ENCODE measurements at regions not wholly inside any gene's neighbourhood (a gene's known extent, or its start where the extent isn't known, plus 50 kb on each side); places are given as distances from the start of the nearest gene placed in this dataset.

GRCh38 chr6:2454180-2454579 lies 208.8 kb upstream of the GMDS start:
- DNase-seq, result peak; percentile 28

DNA sequence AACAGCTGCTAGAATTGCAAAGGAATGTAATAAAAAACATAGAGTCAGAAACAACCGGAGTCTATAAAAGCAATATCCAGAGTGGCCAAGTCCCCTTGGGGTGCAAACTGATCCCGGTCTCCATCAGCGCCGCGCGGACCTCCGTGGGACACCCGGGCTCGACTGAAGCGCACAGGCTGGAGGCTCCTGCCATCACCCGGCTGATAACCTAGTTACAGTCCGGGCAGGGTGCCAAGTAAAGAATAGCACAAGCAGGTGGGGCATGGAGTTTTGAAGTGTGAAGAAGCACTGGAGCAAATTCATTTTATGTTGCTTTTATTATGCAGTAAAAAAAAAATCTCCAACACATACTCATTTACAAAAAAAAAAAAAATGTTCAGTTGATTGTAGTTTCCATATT lies 205.1 kb upstream of the GMDS start:
- no peak for DNase-seq

GRCh38 chr6:2449572-2449940 lies 204.2 kb upstream of the GMDS start:
- DNase-seq, result no peak

GRCh38 chr6:2448826-2449571 lies 203.6 kb upstream of the GMDS start:
- DNase-seq, result peak; percentile 84

DNA sequence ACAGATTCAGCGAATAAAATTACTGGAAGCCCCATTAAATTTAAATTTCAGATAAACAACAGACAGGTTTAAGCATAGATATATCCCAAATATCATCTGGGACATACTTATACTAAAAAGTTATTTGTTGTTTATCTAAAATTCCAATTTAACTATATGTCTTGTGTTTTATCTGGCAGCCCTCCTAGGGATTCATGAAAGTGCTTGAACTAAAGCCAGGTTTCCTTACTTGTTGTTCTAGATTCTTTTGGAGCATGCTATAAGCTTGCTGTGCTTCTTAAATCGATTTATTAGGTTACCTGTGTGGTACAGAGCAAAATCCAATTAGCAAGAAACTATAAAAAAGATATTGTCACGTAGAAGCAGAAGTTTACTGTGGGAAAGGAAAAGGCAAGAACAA lies 202.5 kb upstream of the GMDS start:
- no peak for DNase-seq

DNA sequence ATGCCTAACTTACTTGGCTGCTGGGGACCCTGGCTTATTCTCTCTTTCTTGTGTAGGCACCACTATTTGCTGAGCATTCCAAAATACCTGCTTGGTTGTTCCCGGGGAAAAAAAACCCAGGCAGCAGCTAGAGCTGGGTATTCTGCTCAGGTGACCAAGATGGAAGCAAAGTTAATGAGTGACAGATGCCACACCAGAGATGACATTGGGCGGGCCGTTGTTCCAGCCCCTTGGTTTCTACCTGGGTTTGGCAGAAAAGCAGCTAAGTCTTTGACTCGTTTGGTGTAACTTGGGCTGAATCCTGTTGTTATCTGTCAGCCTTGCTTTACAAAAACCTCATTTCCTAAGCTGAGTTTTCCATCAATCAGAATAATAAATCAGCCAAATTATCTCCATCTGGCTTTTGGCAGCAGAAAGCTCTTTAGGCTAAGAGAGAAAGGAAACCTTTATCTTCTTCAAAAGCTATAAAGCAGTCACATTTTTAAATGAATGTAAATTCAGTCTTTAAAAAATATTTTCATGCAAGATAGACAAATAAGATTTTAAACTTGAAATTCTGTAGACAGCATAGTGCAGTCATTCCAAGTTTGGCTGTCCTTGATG lies 202.0 kb upstream of the GMDS start:
- no peak for DNase-seq

DNA sequence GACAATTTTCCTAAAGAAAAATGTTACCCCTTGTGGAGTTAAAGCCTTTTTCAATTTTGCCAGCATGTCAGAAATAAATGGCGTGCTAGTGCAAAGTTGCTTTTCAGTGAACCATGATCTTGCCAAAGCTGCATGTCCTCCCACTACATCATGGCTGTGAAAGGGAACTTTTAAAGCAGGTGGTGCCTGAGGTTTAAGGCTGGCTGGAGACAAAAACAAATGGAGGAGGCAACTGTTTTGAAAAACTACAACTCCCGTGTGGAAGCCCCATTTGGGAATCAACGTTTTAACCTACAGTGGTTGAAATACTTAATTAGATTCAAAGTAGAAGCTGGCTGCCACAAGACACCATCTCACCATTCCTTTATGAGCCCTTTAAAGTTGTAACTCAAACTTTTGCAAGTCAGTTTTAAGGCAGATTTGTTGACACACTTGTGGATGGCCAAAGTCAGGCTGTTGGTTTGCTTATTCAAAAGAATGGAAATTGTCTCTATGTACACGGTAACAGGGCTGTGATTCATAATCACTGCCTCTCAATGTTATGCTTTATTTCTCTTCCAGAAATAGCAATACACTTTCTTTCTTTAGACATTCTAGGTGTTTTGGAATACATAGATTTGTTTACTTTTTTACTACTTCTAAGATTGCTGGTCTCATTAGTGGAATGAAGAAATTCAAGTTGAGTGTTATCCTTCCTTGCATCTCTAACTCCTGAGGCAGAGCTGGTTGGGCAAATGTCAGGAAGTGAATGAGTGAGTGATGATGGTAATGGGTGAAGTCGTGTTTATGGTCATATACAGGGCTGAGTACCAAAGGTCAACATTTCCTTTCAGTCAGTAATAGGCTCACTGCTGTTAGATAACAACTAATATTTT lies 196.4 kb upstream of the GMDS start:
- no peak for DNase-seq

DNA sequence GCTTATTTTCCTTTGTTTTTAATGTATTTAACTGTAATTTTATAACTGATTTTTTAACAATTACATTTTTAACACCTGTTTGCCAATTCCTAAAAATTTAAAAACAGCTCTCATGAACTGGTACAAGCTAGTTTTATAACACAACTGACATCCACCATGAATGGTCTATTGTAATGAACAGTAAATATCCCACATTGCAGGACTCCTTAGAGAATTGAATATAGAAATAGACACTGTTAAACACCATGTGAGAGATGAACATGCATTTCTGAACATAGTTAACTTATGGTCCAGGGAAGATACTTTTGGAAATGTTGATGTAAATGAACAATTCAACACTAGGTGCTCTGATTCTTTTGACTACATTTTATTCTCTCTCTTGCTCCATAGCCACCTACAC lies 195.1 kb upstream of the GMDS start:
- DNase-seq, result no peak

- DNase-seq, result no peak
Measured at GRCh38 chr6:2439632-2440031, 194.2 kb upstream of the GMDS start.

GRCh38 chr6:2439082-2439481 lies 193.7 kb upstream of the GMDS start:
- no peak for DNase-seq

GRCh38 chr6:2436410-2437154 lies 191.2 kb upstream of the GMDS start:
- DNase-seq, result no peak

- DNase-seq, result no peak
Measured at GRCh38 chr6:2435323-2435722, 189.9 kb upstream of the GMDS start.

DNA sequence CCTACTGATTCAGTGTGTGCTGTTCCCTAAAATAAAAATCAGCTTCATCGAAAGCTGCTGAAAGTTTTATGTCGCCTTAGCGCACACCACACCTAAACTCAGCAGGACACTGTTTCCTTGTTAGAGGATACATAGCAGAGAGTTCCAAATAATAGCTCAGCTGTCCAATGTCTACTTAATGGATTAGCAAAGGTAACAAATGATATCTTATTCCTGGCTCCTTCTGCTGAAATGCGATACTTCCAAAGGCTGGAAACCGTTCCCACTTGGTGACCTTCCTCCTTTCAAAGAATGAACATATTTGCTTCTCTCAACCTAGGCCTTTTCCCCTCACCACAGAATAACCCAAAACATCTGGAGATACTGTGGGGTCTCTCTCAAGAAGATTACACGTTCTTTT lies 189.5 kb upstream of the GMDS start:
- DNase-seq, result peak; percentile 9

DNA sequence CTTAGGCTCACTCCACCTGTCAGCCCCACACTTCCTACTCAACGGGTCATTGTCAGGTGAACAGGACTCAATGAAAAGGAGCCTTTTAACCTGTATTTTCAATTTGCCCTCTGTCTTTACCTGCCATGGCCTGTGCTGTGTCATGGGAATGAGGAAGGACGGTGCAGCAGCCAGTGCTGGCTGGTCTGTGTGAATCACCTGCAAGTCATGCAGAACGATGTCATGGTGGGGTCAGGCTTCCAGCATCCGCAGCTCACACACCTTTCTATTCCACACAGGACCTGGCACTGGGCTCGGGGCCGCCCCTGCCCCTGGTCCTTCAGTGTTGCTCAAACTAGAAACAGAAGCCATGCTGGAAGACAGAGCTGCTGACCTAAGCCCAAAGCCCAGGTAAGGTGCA lies 188.7 kb upstream of the GMDS start:
- peak; percentile 15 for DNase-seq

DNA sequence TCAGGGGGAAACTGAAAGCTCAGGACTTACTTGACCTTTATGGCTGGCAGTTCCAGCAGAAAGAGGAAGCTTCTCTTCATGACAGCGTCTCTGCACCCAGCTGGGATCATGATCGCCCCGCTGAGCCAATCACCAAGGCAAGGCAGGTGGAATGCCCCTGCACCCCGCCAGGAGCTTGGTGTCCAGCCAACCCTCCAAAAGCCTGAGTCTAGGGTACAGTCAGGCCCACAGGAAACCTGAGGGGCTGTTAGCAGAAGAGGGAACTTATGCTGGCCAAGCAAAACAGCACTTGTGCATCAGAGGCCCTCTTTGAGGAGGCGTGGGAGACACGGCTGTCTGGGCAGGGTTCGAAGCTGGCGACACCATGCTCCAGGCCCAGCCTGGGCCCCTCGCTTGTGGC lies 188.3 kb upstream of the GMDS start:
- DNase-seq, result no peak

DNA sequence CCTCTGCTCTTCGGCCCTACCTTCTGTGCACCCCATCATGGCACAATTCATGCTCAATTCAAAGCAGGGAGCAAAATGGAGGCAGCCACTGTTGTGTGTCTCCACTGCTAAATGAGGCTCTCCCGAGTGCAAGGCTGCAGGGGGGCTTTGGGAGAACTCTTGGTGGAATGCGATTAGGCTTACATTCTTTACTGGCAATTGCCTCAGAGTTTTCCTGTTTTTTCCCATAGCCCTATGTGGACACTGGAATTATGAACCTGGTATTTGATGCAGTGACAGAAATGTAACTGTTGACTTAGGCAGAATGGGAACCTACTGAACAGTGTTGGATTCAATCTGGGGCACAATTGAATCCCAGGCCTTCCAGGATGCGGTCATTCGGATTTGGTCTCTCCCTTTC lies 187.9 kb upstream of the GMDS start:
- DNase-seq, result peak; percentile 45

GRCh38 chr6:2432292-2432691 lies 186.9 kb upstream of the GMDS start:
- DNase-seq, result peak; percentile 97

DNA sequence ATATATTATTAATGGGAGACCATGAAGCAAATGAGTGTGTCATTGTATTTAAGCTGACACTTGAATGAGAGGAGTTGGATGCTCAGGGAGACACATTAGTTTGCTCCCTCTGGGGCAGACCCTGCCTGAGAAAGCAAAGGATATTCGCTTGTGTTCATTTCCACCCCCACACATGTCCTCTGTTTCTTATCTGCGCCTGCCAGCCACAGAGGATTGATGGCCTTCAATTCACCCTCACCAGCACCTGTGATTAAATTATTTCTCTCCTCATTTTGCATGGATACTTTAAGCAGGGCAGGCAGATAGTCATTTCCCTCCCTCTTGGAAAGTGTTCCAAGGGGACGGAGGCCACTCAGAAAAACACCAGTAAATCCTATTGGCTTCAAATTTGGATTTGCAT lies 185.2 kb upstream of the GMDS start:
- DNase-seq, result no peak

DNA sequence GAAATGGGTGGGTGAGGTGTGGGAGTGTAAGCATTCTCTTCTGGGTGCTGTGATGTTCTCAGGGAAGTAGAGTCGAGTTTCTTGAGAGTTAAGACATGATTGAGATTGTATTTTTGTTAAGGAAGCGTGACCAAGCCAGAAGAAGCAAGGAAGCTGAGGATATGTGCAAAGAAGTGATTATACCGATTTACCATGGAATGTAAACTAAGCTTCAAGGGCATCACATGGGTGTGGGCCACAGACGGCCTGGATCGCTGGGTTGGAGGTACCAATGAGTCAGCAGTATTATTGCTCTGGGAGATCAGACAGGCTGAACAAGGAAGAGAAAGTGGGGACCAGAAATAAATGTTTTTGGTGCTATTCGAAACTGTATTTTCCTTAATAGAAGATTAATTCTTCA lies 184.1 kb upstream of the GMDS start:
- DNase-seq, result peak; percentile 52

DNA sequence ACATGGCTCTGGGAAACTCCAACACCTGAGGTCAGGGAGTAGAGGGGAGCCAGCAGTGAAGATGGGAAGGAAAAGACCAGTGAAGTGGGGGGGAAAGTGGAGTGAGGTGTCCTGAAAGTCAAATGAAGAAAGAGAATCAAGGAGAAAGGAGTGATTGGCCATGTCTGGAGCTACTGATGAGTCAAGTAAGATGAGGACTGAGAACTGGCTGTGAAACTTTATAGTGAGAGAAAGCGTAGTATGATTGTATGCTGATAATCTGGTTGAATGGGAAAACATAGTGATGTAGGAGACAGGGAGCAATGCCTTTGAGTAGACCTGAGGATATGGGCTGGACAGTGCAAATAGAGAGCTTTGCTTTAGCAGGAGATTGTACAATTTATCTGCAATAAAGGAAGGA lies 183.6 kb upstream of the GMDS start:
- DNase-seq, result no peak

GRCh38 chr6:2426561-2427340 lies 181.3 kb upstream of the GMDS start:
- DNase-seq, result peak; percentile 84

DNA sequence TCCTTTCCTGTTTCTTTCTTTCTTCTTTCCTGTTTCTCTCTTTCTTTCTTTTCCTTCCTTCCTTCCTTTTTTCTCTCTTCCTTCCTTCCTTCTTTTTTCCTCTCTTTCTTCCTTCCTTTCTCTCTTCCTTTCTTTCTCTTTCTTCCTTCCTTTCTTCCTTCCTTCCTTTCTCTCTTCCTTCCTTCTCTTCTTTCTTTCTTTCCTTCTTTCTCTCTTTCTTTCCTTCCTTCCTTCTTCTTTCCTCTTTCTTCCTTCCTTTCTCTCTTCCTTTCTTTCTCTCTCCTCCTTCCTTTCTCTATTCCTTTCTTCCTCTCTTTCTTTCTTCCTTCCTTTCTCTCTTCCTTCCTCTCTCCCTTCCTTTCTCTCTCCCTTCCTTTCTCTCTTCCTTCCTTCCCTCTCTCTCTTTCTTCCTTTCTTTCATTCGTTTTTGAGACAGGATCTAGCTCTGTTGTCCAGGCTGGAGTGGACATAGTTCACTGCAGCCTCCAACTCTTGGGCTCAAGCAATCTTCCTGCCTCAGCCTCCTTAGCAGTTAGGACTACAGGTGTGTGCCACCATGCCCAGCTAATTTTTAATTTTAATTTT lies 170.8 kb upstream of the GMDS start:
- DNase-seq, result no peak

Data from fibroblast of skin of right biceps (primary cell).